ENCODE measurements at regions not wholly inside any gene's neighbourhood (a gene's known extent, or its start where the extent isn't known, plus 50 kb on each side); places are given as distances from the start of the nearest gene placed in this dataset.
"Not testable (repeated sequence)": the region's sequence is repeated elsewhere in the genome, so short reads cannot be mapped to it uniquely, and the experiment has no call there.

DNA sequence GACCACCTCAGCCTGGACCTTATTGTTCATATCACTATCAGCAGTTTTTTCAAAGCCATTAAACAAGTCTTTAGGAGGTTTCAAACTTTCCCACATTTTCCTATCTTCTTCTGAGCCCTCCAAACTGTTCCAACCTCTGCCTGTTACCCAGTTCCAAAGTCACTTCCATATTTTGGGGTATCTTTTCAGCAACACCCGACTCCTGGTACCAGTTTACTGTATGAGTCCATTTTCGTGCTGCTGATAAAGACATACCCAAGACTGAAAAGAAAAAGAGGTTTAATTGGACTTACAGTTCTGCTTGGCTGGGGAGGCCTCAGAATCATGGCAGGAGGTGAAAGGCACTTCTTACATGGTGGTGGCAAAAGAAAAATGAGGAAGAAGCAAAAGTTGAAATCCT, 195.9 kb upstream of the NR3C2 start:
- ATAC-seq, H3K36me3 Mint-ChIP-seq, DNase-seq, H3K4me3 Mint-ChIP-seq, H3K27me3 Mint-ChIP-seq, H3K27ac Mint-ChIP-seq, CTCF ChIA-PET, H3K4me1 Mint-ChIP-seq: not testable (repeated sequence)
- peaks cover 18% of the 10 kb centered on the region for H3K9me3 Mint-ChIP-seq (ENCODE audit: low read depth)

DNA sequence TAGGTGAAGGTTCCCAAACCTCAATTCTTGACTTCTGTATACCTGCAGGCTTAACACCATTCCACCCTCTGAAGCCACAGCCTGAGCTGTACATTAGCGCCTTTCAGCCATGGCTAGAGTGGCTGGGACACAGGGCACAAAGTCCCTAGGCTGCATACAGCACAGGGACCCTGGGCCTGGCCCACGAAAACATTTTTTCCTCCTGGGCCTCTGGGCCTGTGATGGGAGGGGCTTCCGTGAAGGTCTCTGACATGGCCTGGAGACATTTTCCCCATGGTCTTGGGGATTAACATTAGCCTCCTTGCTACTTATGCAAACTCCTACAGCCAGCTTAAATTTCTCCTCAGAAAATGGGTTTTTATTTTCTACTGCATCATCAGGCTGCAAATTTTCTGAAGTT, 195.2 kb upstream of the NR3C2 start:
- ATAC-seq, H3K4me1 Mint-ChIP-seq, H3K36me3 Mint-ChIP-seq, DNase-seq, CTCF ChIA-PET, H3K27ac Mint-ChIP-seq, H3K4me3 Mint-ChIP-seq, H3K27me3 Mint-ChIP-seq: not testable (repeated sequence)
- H3K9me3 Mint-ChIP-seq (ENCODE audit: low read depth): peaks cover 18% of the 10 kb centered on the region

DNA sequence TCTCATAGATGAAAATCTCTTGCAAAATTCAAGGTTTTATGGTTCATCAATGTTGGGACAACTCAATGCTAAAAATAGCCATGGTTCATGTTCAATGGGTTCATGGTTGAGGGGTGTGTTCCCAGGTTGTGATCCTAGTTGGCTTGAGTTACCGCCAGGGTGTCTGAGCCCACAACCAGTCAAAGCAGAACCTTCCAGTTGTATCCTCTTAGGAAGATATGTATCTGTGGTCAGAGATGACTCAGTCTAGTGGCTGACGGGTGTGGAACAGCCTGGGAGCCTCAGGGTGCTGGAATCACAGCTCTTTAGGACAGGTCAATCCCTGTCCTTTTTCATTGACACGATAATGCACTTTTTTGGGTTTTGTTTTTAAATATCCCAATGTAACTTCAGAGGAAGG, 192.3 kb upstream of the NR3C2 start:
- H3K27me3 Mint-ChIP-seq: no peaks in the 10 kb centered on the region
- no peaks in the 10 kb centered on the region for H3K4me1 Mint-ChIP-seq
- CTCF ChIA-PET: no interaction called here
- DNase-seq (no peak), ATAC-seq (no peak)
- H3K27ac Mint-ChIP-seq: no peak overlapping the region
- H3K4me3 Mint-ChIP-seq: no peak overlapping the region
- H3K9me3 Mint-ChIP-seq (ENCODE audit: low read depth): peaks cover 18% of the 10 kb centered on the region
- peaks cover 4% of the 10 kb centered on the region for H3K36me3 Mint-ChIP-seq

DNA sequence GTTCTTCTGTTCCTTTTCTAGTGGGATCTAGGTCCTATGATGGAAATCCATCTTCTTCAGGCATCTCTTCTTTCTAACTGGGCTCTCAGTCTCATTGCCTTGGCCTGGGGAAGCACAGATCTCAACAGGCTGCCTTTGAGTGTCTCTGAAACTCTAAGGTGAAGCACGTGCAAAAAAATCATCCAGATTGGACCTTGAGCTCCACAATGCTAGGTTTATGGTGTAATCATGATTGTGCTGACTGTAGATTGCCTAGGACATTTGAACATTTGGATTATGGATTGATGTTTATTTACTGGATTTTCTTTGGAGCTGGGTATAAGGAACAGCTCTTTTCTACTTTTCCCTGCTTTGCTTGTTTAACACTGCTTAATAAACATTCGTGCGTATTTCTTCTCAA, 191.5 kb upstream of the NR3C2 start:
- H3K4me3 Mint-ChIP-seq: no peak overlapping the region

DNA sequence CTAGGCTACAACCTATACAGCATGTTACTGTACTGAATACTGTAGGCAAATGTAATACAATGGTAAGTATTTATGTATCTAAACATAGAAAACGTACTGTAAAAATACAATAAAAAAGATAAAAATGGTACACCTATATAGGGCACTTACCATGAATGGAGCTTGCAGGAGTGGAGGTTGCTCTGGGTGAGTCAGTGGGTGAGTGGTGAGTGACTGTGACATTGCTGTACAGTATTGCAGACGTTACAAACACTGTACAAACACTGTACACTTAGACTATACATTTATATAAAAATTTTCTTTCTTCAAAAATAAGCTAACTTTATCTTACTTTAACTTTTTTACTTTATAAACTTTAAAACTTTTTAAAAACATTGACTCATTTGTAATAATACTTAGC, 190.3 kb upstream of the NR3C2 start:
- CTCF ChIA-PET: no interaction called here
- H3K9me3 Mint-ChIP-seq (ENCODE audit: low read depth): peaks cover 8% of the 10 kb centered on the region

More for the DNA sequence above, 191.5 kb upstream of the NR3C2 start:
- Mint-ChIP-seq H3K27ac (no peak overlapping the region), H3K4me1 (no peaks in the 10 kb centered on the region), H3K27me3 (no peaks in the 10 kb centered on the region), H3K9me3 (ENCODE audit: low read depth) (peaks cover 14% of the 10 kb centered on the region), H3K36me3 (peaks cover 4% of the 10 kb centered on the region)
- DNase-seq: no peak
- ATAC-seq: no peak
- CTCF ChIA-PET: no interaction called here

DNA sequence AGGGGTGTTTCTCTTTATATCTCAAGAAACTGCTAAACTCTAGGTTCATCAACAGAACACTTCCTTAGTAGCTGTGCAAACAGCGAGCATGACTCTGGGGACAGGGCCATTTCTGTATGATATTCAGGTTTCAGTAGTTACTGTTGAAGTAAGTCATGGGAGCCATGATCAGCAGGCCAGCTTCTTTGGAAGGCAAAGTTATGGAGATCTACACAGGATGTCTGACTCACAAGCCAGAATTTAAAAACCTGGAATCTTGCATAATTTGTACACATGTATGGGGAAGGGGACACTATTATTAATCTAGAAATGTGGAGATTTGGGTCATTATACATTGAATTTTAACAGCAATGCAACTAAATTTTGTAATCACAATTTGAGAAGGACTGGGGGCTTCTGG, 187.8 kb upstream of the NR3C2 start:
- DNase-seq (no peak), ATAC-seq (no peak)
- H3K27me3 Mint-ChIP-seq: no peaks in the 10 kb centered on the region
- H3K4me1 Mint-ChIP-seq: no peaks in the 10 kb centered on the region
- H3K36me3 Mint-ChIP-seq: no peaks in the 10 kb centered on the region
- H3K4me3 Mint-ChIP-seq: no peak overlapping the region
- no peak overlapping the region for H3K27ac Mint-ChIP-seq
- CTCF ChIA-PET: no interaction called here
- H3K9me3 Mint-ChIP-seq (ENCODE audit: low read depth): no peaks in the 10 kb centered on the region

More for the DNA sequence above, 190.3 kb upstream of the NR3C2 start:
- Mint-ChIP-seq H3K27me3 (no peaks in the 10 kb centered on the region), H3K27ac (no peak overlapping the region), H3K4me3 (no peak overlapping the region), H3K36me3 (peaks cover 2% of the 10 kb centered on the region), H3K4me1 (no peaks in the 10 kb centered on the region)
- DNase-seq (no peak), ATAC-seq (no peak)

DNA sequence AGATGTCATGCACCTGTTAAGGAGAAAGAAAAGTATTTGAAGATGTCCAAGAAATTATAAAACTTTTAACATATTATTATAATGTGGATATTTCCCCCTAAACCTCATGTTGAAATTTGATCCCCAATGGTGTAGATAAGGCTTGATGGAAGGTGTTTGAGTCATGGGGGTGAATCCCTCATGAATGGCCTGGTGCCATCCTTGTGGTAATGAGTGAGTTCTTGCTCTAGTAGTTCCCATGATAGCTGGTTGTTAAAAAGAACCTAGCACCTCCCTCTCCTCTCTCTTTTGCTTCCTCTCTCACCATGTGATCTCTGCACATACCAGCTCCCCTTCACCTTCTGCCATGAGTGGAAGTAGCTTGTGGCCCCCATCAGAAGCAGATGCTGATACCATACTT, 176.6 kb upstream of the NR3C2 start:
- CTCF ChIA-PET: no interaction called here
- no peaks in the 10 kb centered on the region for H3K36me3 Mint-ChIP-seq
- peaks cover 2% of the 10 kb centered on the region for H3K9me3 Mint-ChIP-seq (ENCODE audit: low read depth)
- H3K4me3 Mint-ChIP-seq: no peak overlapping the region
- no peaks in the 10 kb centered on the region for H3K4me1 Mint-ChIP-seq
- ATAC-seq (no peak), DNase-seq (no peak)
- no peak overlapping the region for H3K27ac Mint-ChIP-seq
- H3K27me3 Mint-ChIP-seq: no peaks in the 10 kb centered on the region

DNA sequence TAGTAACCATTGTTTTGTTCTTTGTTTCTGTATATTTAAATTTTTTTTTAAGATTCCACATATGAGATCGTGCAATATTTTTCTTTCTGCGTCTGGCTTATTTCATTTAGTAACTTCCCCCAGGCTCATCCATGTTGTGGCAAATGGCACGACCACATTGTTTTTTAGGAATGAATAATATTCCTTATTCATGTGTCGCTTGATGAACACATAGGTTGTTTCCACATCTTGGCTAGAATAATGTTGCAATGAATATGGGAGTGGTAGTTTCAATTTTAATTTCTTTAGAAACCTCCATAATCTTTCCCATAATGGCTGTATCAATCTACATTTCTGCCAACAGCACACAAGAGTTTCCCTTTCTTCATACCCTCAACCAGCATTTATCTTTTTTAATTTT, 166.8 kb upstream of the NR3C2 start:
- H3K9me3 Mint-ChIP-seq (ENCODE audit: low read depth): no peaks in the 10 kb centered on the region
- CTCF ChIA-PET: no interaction called here
- ATAC-seq (no peak), DNase-seq (no peak)
- H3K4me1 Mint-ChIP-seq: no peaks in the 10 kb centered on the region
- H3K27ac Mint-ChIP-seq: no peak overlapping the region
- H3K4me3 Mint-ChIP-seq: no peak overlapping the region
- H3K27me3 Mint-ChIP-seq: peaks cover 2% of the 10 kb centered on the region
- H3K36me3 Mint-ChIP-seq: no peaks in the 10 kb centered on the region

DNA sequence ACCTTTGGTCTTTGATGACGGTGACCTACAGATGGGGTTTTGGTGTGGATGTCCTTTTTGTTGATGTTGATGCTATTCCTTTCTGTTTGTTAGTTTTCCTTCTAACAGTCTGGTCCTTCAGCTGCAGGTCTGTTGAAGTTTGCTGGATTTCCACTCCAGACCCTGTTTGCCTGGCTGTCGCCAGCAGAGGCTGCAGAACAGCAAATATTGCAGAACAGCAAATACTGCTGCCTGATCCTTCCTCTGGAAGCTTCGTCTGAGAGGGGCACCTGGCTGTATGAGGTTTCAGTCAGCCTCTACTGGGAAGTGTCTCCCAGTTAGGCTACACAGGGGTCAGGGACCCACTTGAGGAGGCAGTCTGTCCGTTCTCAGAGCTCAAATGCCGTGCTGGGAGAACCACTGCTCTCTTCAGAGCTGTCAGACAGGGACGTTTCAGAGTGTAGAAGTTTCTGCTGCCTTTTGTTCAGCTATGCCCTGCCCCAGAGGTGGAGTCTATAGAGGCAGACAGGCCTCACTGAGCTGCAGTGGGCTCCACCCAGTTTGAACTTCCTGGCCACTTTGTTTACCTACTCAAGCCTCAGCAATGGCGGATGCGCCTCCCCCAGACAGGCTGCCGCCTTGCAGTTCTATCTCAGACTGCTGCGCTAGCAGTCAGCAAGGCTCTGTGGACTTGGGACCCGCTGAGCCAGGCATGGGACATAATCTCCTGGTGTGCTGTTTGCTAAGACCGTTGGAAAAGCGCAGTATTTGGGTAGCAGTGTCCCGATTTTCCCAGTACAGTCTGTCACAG, 156.4 kb upstream of the NR3C2 start:
- H3K4me3 Mint-ChIP-seq; H3K36me3 Mint-ChIP-seq; ATAC-seq; DNase-seq; H3K27me3 Mint-ChIP-seq; CTCF ChIA-PET; H3K4me1 Mint-ChIP-seq; H3K9me3 Mint-ChIP-seq (ENCODE audit: low read depth); H3K27ac Mint-ChIP-seq: not testable (repeated sequence)

DNA sequence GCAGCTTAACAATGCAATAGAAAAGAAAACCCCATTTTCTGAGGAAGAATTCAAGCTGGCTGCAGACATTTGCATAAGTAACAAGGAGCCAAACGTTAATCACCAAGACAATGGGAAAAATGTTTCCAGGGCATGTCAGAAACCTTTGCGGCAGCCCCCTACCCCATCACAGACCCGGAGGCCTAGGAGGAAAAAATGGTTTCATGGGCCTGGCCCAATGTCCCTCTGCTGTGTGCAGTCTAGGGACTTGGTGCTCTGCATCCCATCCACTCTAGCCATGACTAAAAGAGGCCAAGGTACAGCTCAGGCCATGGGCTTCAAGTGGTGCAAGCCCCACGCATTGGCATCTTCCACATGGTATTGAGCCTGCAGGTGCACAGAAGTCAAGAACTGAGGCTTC, 147.0 kb upstream of the NR3C2 start:
- Mint-ChIP-seq H3K4me1 (peaks cover 6% of the 10 kb centered on the region), H3K27ac (no peak overlapping the region), H3K9me3 (ENCODE audit: low read depth) (peaks cover 8% of the 10 kb centered on the region), H3K36me3 (peaks cover 4% of the 10 kb centered on the region), H3K4me3 (no peak overlapping the region), H3K27me3 (no peaks in the 10 kb centered on the region)
- DNase-seq (no peak), ATAC-seq (no peak)
- CTCF ChIA-PET: no interaction called here

DNA sequence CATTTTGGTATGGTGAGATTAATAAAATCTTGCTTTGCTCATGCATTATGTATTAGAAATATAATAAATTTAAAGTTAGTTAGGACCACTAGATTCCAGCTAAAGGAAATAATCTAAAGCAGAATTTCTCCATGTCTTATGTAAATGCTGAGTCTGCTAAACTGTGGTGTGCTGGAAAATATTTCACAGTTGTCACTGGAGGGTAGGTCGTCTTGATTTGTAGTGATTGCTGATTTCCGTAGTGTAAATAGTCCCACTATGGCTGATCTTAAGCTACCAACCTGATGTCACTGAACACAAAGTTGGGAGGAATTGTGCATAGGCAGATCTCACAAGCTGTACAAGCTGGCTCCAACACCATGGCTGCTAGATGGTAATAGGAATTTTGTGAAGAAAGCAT, 133.4 kb upstream of the NR3C2 start:
- H3K27ac Mint-ChIP-seq: no peak overlapping the region
- DNase-seq (no peak), ATAC-seq (no peak)
- no peaks in the 10 kb centered on the region for H3K9me3 Mint-ChIP-seq (ENCODE audit: low read depth)
- CTCF ChIA-PET: no interaction called here
- no peak overlapping the region for H3K4me3 Mint-ChIP-seq
- H3K4me1 Mint-ChIP-seq: no peaks in the 10 kb centered on the region
- no peaks in the 10 kb centered on the region for H3K27me3 Mint-ChIP-seq
- H3K36me3 Mint-ChIP-seq: no peaks in the 10 kb centered on the region

DNA sequence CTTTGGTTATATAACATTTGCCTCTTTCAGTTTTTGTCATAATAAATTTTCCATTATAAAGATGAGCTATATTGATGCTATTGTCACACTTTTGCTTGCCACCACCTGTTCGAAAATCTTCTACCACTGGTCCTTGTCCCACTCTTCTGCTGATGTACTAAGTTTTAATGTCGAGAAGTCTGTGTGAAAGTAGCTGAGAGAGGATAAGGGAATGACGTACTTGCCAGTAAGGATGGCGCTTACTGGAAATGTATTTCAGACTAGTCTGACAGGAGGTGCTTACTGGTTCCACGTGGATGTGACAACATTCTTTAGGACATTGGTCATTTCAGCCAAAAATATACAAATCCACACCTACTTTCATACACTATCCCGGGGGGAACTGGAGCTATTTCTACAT, 132.7 kb upstream of the NR3C2 start:
- no peak overlapping the region for H3K4me3 Mint-ChIP-seq
- no peaks in the 10 kb centered on the region for H3K4me1 Mint-ChIP-seq
- H3K9me3 Mint-ChIP-seq (ENCODE audit: low read depth): no peaks in the 10 kb centered on the region
- H3K27ac Mint-ChIP-seq: no peak overlapping the region
- H3K36me3 Mint-ChIP-seq: no peaks in the 10 kb centered on the region
- ATAC-seq (no peak), DNase-seq (no peak)
- CTCF ChIA-PET: no interaction called here
- no peaks in the 10 kb centered on the region for H3K27me3 Mint-ChIP-seq

DNA sequence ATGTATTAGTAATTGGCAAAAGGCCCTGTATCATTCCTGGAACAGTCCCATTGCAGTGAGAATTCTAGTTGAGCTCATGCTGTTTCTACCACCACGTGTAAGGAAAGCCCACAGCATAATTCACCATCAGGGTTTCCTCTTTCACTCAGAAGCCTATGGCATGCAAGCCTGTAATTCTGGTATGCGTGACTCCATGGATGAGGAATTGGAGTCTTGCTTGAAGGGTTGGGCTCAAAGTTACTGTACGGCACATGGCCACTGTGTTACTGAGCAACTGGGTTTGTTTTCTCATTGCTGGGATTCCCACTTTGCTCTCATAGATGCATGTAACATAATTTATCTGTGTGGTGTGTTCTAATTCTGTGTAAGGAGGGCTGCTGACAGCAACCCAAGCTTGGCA, 132.3 kb upstream of the NR3C2 start:
- H3K9me3 Mint-ChIP-seq (ENCODE audit: low read depth): no peaks in the 10 kb centered on the region
- no peaks in the 10 kb centered on the region for H3K27me3 Mint-ChIP-seq
- DNase-seq (no peak), ATAC-seq (no peak)
- H3K4me3 Mint-ChIP-seq: no peak overlapping the region
- CTCF ChIA-PET: no interaction called here
- no peak overlapping the region for H3K27ac Mint-ChIP-seq
- no peaks in the 10 kb centered on the region for H3K36me3 Mint-ChIP-seq
- H3K4me1 Mint-ChIP-seq: no peaks in the 10 kb centered on the region

DNA sequence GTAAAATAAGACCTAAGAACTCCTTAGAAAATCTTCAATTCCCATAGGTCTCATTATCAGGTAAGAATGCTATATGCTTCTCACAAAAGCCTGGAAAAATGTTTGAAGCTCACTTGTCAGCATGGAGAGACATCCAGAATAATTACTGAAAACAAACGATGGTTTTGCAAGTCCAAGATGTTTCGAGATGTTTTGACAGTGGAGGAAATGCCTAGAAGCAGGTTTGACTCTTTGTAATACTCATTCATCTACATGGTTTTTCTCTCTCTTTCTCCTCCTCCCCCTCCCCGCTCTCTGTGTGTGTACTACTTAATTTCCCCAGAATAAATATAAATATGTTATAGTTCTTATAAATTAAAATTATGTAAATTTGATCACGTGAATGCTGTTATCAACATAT, 131.9 kb upstream of the NR3C2 start:
- CTCF ChIA-PET: no interaction called here
- DNase-seq: no peak
- no peak for ATAC-seq
- H3K9me3 Mint-ChIP-seq (ENCODE audit: low read depth): no peaks in the 10 kb centered on the region
- H3K36me3 Mint-ChIP-seq: no peaks in the 10 kb centered on the region
- H3K4me3 Mint-ChIP-seq: no peak overlapping the region
- H3K27ac Mint-ChIP-seq: no peak overlapping the region
- H3K27me3 Mint-ChIP-seq: no peaks in the 10 kb centered on the region
- no peaks in the 10 kb centered on the region for H3K4me1 Mint-ChIP-seq

DNA sequence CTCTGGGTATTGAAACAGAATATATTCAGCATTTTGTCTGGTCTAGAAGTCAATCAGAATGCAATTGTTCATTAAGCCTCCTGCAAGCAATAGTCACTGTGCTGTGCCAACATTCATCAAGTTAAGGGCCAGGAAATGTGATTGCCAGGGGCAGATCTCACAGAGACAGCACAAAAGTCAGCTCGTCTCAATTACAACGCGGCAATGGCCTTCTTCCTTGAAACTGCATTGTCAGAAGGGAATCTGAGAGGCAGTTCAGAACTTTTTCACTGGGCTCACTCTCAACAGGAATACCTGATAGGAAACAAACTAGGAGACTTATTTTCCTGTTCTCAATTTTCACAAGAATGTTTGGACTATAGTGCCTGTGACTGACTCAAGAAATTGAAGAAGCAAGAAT, 131.1 kb upstream of the NR3C2 start:
- Mint-ChIP-seq H3K27ac (no peak overlapping the region), H3K4me1 (no peaks in the 10 kb centered on the region), H3K36me3 (no peaks in the 10 kb centered on the region), H3K27me3 (no peaks in the 10 kb centered on the region), H3K4me3 (no peak overlapping the region), H3K9me3 (ENCODE audit: low read depth) (no peaks in the 10 kb centered on the region)
- CTCF ChIA-PET: no interaction called here
- ATAC-seq (no peak), DNase-seq (no peak)

Data from activated CD8-positive, alpha-beta memory T cell treated with anti-CD3 and anti-CD28 coated beads, Interleukin-2, amount 10 ng/mL, durations not matched to agents 7 days and 5 days (primary cell).